GM19043 (cell line): ENCODE measurements at regions not wholly inside any gene's neighbourhood (a gene's known extent, or its start where the extent isn't known, plus 50 kb on each side); places are given as distances from the start of the nearest gene placed in this dataset.
"Not testable (repeated sequence)": the region's sequence is repeated elsewhere in the genome, so short reads cannot be mapped to it uniquely, and the experiment has no call there.

Source experiments
- ATAC-seq: cut with Tn5 transposase; IDR thresholded peaks from one replicate; pipeline ENCODE4 v1.9.1; 2021; ENCODE audit warnings: low read depth; ENCODE audit not compliant: unreplicated experiment

DNA sequence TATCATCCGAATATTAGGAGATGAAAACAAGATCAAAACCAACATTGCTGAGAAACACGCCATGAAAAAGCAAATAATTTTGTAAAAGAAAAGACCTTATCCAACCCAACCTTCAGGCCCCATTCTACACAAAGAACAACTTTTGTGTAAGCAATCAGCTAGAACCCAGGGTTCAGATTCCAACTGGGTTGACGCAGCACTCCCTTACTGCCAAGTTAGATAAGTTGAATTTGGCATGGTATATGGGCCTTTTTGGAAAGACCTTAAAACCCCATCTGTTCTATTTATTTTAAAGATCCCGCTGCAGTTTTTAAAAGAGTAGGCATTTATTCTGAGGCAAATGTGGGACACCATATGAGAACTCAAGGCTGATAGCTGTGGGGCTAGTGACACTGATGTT is 2033.8 kb upstream of the WWC1 start:
- no peak for ATAC-seq

DNA sequence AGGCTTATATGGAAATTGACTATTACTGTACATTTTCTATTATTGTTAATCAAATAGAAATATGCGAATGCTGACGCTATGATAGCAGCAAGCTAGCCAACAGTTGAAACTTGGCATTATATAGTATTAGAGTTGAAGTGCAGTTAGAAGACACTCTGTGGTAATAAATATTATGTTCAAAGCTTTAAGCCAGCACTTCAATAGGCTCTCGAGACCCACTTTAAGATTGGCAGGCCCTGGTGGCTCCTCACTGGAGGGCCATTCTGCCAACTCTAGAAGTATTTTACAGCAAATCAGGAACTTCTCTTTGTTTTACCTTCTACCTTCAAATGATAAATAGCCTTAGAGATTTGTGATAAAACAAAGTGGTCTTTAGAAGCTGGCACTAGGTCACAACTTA is 2029.0 kb upstream of the WWC1 start:
- no peak for ATAC-seq

GRCh38 chr5:166267907-166268306 is 2023.5 kb upstream of the WWC1 start:
- ATAC-seq, result no peak

DNA sequence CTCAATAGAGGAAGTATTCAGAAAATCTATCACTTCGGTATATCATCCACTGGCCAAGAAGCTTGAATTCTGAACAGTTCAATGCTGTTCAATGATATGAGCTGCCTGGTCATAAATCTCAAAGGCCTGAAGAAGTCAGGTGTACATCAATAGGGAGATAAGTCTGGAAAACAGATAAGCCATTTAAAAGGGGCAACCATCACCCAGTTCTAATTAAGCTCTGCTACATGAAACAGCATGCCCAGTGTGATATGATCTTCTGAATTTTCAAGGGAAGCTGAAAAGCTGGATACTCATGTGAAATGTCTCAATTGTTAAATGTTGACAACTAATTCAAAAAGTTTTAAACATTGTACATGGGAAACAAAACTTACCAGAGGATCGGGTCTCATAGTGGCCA is 2020.7 kb upstream of the WWC1 start:
- ATAC-seq, result no peak

DNA sequence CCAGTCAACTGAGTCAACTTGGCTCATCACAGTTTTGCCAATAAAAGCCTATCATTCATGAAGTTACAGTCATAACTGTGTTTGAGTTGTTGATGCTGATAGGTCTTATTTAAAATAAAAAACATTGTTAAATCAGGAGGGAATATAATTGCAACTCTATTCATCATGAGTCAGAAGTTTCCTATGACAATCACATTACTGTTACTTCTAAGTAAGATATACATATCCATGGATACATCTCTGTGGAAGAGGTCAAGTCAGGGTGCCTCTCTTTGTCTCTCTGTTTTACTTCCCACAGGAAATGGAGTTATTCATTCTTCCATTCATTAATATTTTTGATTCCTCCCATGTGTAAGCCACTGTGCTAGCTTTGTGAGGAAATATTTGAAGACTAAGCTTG is 2015.4 kb upstream of the WWC1 start:
- ATAC-seq, result no peak

- ATAC-seq, result no peak
Measured at GRCh38 chr5:166279828-166280227, 2011.6 kb upstream of the WWC1 start.

- no peak for ATAC-seq
Measured at GRCh38 chr5:166281433-166281832, 2010.0 kb upstream of the WWC1 start.

GRCh38 chr5:166282939-166283338 is 2008.5 kb upstream of the WWC1 start:
- ATAC-seq, result no peak

- ATAC-seq, result no peak
Measured at GRCh38 chr5:166285361-166285760, 2006.1 kb upstream of the WWC1 start.

- no peak for ATAC-seq
Measured at GRCh38 chr5:166286832-166287231, 2004.6 kb upstream of the WWC1 start.

- no peak for ATAC-seq
Measured at GRCh38 chr5:166287866-166288265, 2003.6 kb upstream of the WWC1 start.

GRCh38 chr5:166291800-166292199 is 1999.6 kb upstream of the WWC1 start:
- ATAC-seq, result not testable (repeated sequence)

DNA sequence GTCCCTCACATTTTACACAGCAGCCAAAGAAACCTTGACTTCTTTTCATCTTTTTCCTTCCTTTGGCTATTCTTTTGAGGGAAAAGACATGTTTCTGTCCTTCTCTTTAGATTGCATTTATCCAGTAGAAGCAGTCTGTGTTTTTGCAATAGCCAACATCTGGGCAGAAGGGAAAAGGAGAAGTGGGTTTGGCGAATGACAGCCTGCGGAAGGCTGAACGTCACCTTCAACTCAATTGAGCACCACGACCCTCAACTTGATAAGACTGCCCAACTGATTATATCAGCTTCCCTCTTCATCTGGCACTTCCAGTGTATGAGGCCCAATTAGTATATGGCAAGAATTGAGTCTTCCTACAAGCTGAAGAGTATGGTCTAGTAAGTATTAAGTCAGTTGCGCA is 1997.6 kb upstream of the WWC1 start:
- ATAC-seq, result no peak

DNA sequence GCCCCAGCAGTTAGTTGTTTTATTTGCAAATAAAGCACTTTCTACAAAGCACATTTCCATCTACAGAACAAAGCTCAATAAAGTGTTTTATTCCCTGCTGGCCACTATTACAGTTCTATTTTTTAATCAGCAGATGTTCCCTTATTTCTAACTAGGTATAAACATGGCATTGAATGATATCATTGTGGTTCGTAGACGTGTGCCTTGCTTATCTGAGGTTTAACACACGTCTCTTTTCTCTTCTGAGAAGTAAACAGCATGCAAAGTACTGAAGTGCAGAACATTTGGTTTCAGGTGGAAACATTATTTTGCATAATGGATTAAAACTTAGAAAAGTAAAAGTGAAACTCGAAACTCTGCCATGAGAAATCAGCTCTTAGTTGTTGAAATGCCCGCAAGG is 1989.3 kb upstream of the WWC1 start:
- no peak for ATAC-seq

DNA sequence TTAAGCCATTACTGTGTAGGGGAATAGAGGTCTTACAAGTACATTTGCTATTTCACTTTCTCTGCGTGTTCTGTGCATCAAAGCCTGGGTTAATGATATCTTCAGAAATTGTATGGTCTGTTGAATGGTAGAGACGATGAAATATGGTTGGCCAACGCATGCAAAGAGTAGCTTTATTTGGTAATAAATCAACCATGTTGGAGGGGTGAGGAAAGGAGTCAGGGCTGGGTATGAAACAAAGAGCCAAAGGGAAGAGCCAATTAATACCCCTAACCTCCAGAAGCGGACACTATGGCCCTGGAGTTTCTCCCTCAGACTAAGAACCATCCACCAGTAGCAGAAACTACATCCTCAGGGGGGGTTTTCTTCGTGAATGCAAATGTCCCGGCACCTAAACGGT is 1974.0 kb upstream of the WWC1 start:
- no peak for ATAC-seq

DNA sequence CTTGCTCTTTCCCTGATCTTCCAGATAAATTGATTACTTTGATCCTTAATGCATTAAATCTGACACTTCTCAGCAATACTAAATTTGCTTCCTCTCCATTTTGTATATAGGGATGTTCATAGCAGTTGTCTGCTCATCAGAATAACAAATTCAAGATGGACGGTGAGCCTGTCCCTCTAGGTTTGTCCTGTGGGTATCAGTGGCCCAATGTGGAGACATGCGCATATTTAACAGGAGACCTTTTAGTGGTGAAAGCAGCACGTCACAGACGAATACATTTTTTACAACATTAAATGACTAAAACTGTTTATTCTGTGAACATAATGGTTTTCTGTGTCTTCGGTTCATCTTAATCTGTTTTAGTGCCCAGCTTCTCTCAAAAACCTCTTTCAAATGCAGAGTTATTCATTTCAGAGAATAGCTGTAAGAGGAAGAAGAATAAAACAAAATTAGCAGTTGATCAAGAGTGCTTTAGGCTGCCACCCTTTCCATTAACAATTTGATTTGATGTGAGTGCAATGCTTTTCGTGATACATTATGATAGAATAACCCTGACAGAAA is 1970.4 kb upstream of the WWC1 start:
- no peak for ATAC-seq

- ATAC-seq, result no peak
Measured at GRCh38 chr5:166324372-166324771, 1967.1 kb upstream of the WWC1 start.

GRCh38 chr5:166329149-166329800 is 1962.2 kb upstream of the WWC1 start:
- ATAC-seq, result no peak

GRCh38 chr5:166330036-166330435 is 1961.4 kb upstream of the WWC1 start:
- ATAC-seq, result no peak

DNA sequence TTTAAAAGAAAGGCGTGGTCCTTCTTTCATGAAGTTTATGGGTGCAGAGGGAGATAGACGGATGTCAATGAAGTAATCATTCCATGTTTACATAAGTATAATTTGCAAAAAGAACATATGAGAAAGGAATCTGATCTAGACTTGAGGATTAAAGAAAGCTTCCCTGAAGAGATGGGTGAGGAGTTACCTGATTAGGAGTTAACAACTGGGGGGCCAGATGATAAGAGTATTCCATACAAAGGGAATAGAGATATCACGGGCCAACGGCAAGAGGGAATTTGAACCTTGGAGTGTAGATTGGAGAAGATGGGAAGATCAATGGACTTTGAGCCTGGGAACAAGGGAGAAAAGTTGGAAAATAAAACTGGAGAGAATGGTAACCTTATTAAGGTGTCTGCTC is 1959.9 kb upstream of the WWC1 start:
- no peak for ATAC-seq

- ATAC-seq, result no peak
Measured at GRCh38 chr5:166338801-166339200, 1952.6 kb upstream of the WWC1 start.

DNA sequence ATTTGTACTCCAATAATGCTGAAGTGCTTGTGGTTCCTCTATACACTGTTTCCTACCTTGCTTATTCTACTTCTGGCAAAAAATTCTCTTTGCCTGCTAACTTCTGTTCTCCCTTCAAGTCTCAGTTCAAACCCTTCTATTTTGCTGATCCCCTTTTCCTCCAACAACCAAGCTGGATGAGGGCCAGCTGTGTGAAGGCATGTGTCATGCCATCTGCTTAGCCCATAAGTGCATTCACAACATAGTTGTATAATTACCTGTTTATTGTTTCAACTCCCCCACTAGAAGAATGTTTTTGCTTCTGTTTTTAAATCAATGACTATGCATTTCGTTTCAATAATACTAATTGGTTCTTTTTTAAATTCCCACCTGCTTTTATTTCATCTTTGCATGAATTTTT is 1951.4 kb upstream of the WWC1 start:
- no peak for ATAC-seq
